ENCODE measurements at regions not wholly inside any gene's neighbourhood (a gene's known extent, or its start where the extent isn't known, plus 50 kb on each side); places are given as distances from the start of the nearest gene placed in this dataset.
A peak's percentile ranks its signal among the peaks of the same experiment; 100 is the strongest.

DNA sequence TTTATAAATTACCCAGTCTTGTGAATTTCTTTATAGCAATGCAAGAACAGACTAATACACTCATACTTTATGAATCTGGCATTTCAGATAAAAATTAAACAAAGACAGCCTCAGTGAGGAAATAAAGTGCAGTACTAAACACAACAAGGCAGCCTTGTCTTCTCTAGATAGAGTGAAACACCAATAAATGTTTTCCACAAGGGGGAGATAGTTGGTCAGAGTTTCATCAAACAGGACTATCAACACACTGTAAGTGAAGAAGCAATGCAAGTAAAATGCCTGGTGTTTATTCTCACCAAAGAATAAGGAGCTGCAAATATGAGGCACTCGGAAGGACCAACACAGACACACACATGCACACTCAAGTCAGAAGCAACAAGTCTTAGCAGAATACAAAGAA is 62.8 kb downstream of the FAM9B start:
- DNase-seq = peak; percentile 29

DNA sequence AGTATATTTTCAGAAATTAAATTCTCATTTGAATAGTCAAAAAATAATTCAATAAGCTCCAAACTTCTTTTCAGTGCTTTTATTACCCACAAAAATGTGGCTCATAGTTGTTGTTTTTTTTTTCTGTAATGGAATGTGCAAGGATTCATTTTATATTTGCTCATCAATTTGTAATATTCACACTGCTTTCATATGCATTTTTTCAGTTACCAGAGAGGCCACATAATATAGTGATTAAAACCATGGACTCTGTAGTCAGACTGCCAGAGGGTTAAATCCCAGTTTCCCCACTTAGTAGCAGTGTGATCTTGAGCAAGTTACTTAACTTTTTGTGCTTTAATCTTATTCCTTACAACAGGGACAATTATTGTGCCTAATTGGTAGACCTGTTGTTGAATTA is 64.5 kb downstream of the FAM9B start:
- no peak for DNase-seq

DNA sequence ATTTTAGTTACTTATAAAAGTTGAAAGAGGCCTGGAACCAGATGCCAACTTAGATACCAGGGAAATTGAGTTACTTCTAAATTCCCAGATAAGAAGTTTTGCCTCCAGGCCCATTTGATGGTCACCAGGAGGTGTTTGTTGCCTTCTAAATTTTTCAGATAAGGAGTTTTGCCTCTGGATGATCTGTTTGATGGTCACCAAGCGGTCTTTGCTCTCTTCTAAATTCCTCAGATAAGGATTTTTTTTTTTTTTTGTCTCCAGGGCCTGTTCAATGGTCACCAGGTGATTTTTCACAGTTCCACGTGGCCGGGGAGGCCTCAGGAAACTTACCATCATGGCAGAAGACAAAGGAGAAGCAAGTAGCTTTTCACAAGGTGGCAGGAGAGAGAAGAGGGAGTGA is 66.5 kb downstream of the FAM9B start:
- DNase-seq = no peak

DNA sequence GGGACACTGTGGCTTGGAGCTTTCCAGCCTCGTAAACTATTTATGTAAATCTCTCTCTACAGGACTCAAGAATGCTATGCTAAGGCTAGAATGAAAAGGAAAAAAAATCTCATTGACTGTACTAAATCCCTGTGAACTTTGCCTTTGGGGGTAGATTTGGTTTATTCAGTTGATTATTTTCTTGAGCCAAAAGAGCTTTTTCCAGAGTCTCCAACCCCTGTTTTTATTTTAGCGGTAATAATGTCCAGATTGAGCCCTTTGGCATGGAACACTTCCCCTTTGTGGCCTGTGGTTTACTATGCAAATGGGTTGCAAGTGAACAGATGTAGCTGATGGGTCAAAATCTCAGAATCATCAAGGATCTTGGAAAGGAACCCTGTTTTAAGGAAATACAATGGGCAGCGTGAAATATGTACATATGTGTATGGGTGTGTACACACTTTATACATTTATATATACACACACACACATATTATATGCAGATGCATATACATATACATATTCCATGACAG is 72.9 kb downstream of the FAM9B start:
- DNase-seq = no peak

DNA sequence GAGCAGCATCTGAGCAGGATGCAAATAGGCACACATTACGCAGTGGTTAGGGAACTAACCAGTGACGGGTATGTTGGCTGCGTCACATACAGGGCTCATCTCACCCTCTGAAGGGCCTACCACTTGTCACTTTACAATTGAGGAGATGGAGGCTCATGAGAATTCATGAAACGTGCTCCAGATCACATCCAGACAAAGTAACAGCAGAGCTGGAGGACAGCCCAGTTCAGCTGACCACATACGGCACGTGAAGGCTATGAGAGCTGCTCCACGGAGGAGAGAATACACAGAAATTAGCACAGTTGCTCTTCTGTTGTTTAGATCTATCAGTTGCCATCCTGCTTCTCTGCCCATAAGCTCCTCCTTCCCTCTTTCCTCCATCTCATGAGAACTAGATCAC is 78.4 kb downstream of the FAM9B start:
- no peak for DNase-seq

DNA sequence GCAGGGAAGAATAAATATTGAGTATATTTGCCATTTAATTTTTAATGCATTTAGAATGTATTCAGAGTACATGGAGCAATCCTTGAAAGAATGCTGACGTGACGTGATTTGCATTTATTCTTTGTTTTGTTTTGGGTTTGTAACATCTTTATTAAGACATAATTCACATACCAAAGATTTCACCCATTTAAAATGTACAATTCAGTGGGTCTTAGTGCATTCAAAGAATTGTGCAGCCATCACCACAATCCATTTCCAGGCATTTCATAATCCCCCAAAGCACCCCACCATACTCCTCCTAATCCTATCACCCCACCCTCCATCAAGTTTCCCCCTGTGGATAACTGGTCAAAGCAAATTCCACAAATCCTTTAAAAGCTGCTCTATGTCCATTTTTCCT is 87.4 kb downstream of the FAM9B start:
- DNase-seq = no peak

DNA sequence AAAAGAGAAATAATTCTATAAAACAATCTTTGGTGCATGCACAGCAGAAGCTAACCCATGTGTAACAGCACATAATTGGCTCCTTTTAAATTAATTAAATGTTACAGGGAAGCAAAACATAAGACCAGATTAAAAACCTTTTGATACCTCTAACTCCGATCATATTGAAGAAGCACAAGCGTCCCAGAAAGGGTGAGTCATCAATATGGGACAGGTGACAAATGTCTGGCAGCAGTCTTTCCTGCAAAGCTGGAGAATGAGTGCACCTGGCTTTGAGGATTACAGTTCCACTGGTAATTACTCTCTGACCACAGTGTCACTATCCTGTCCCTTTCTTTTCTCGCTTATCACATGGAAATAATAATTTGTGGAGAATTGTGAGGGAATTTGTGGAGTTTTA is 94.6 kb downstream of the FAM9B start:
- peak; percentile 53 for DNase-seq

DNA sequence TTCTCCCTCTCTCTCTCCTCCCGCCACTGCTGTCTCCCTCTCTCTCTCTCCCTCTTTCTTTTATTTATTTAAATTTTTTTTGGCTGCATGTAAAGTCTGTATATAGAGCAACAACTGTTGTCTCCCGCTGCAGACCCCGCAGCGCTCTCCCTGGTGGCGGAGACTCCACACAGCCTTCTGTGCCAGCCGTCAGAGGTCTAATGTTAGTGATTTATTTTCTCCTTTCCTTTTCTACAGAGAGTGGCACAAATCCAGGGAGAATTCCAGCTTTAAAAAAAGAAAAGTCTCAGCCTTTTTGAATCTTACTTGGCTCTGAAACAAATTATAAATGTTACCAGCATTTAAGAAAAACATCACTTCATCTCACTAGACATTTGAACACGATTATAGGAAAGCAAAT is 106.2 kb downstream of the FAM9B start:
- DNase-seq = peak; percentile 53

DNA sequence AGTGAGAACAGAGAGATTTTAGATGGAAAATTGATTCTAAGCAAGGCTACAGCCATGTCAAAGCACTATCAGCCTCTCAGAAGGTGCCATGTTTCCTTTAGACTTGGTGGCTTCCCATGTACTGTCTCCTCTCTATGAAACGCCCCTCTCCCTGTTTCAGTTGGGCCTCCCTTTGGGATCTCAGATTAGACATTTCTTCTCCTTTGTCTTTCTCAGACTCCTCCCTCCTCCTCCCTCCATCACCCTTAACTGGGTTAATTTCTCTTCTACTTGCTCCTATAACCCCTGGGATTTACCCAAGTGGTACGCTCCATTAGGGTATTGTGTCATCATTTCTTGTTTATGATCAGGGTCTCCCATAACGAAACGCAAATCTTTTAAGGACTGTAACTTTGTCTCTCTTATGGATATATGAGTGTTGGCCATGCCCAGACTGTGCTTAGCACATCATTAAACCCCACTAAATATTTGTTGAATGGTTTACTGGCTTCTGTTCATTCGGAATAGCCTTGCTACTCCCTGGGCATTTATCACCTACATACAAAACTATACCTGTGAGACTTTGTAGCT is 106.8 kb downstream of the FAM9B start:
- DNase-seq = peak; percentile 77

DNA sequence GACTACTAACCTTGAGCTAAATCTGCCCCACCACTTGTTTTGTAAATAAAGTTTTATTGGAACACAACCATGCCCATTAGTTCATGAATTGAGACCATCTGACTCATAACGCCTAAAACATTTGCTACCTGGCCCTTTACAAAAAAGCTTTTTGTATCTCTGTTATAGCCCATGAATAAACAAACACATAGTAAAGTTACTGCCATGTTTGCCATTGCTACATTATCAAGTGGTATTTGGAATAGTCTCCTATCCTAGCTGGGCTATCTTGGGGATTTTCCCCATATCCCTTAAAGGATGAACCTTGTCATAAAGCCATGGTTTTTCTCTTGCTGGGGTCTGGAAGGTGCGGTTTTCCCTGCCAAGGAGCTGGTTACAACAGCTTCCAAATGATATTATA is 112.3 kb downstream of the FAM9B start:
- DNase-seq = no peak

DNA sequence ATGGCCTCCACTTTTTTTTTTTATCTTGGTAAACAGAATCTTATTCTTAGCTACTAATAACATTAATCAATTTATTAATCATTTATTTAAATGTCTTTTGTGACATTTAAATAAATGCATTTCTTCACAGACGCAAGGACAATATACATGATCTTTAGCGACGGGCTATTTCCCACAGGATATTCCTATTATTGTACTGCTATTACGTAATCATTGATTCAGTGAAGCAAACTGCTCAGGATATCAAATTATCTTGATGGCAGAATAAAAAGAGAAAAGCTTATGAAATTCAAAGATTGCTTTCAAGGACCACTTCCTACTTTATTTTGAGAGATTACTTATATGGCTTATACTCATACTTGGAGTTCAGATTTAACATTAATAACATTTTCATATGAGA is 114.1 kb downstream of the FAM9B start:
- DNase-seq = no peak

DNA sequence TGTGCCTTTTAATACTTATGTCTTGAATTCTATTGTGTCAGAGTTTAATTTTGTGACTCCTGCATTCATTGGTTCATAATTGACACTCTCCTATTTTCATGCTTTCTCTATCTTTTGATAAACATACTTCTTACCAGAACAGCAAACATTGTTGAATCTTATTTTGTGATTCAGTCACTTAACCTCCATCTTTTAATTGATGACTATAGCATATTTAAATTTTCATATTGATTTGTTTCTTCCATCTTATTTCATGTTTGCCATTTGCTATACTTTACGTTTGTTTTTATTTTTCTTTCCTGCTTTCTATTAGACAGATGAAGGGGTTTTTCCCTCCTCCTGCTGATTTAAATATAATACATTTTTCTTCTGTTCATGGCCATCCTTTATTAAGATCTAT is 115.5 kb upstream of the FAM9A start:
- no peak for DNase-seq

DNA sequence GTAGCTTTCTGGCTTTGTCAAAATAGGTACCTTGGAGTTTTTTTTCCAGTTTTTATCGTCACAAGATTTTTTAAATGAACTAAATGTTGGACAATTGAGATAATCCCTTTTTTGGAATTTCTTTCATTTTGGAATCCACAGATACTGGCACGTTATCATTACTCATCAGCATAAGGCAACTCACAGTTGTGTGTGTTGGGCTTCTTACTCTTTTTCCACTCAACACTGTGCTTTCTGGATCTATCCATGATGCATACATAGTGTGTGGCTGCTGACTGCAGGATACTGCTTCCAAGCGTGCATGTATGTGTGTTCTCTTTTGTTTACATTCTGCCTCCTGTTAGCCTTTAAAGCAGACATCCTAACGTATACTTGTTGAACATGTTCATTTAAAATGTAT is 113.5 kb upstream of the FAM9A start:
- no peak for DNase-seq

DNA sequence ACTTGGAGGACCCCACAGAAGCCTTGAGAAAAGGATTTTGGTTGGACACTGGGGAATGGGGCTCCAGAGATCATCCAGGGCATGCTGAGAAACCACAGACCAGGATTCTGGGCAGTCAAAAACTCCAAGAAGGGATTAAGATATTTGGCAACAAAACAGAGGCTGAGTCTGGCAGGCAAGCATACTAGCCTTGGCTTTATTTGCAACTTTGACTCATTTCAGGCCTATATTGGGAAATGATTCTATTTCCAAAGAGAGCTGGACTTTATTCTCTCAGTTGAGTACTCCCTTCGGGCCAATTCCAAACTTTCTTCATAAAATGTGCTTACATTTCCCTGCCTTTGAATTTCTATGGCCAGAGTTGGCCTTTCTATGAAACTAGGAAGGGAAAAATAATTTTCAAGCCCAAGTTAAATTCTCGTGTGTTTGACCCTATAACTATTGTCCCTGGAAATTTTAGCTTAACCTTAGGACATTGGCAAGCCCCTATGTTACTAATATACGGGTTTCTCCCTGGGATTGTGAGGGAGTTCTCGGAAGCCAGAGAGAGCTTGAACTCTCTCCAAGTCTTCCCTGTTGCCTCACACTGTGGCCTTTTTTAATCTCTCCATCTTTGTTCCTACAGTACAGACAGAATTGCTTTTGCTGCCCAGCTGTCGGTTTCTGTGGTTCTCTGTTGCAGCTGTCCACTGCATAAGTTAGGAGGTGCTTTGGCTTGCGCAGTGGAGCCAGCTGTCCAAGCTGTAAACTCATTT is 112.6 kb upstream of the FAM9A start:
- DNase-seq = no peak

DNA sequence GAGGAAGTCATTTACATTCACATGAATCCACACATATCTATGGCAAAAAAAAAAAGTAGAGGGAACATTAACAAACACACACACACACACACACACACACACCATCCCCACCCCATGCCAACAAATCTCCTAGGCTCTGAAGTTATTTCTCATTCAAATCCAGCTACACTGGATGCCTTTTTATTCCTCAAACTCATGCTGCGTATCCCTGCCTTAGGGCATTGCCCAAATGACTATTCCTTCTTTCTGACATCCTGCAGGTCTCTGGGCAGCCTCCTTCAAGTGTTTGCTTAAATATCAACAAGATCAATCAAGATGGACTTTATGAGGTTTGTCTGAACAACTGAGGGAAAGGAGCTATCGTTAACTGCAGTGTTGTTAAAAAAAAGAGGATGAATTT is 106.5 kb upstream of the FAM9A start:
- DNase-seq = no peak

DNA sequence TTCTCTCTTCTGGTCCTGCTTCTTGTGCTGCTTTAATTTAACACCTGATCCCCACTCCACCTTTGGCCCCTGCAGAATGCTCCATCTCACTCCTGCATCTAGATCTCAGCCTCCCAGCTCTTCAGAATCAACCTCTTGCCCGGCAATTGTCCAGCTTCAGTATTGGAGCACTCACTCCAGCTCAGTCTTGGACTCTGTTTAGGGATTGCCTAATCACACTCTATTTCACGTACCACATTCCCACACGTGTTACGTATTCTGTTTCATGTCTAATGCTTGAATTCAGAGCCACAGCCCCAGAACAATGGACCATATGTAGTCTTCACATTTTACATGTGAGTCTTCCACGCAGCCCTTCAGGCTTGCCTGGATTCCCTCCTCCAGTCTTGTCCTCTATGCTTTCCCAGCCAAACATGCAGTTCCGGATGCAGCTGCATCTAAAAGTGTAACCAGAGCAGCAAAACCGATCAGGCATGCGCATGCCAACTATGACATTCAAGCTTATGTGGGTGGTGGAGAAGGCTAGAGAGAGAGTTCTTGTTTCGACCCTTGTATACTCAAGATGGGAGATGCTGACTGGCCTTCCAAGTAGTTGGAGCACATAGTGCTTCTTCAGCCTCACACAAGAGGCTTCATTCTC is 105.2 kb upstream of the FAM9A start:
- DNase-seq = no peak

DNA sequence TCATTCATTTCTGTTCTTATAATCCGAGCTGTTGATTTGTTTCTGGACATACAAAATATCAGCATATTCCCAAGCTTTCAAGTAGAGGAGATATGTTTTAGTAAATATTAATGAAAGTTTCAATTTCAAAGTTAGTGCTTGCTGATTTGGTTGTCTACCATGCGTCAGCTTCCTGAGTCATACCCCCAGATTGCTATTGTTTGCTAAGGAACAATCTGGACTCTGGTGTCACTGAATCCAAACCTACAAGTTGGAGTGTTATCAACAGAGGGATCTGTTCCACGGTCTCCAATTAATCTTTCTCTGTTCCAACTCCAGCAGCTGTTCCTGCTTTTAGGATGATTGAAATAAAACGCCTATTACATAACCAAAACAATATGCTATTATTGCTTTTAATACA is 96.1 kb upstream of the FAM9A start:
- DNase-seq = no peak

DNA sequence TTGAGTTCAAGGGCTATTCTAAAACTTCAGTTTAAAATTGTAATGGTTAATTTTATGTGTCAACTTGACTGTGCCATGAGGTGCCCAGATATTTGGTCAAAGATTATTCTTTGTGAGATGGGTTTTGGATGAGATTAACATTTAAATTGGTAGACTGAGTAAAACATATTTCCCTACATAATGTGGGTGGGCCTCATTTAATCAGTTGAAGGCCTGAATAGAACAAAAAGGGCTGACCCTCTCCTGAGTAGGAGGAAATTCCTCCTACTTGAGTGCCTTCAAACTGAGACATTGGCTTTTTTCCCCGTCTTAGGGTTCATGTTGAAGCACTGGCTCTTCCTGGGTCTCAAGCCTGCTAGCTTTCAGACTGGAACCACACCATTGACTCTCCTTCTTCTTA is 89.6 kb upstream of the FAM9A start:
- no peak for DNase-seq

DNA sequence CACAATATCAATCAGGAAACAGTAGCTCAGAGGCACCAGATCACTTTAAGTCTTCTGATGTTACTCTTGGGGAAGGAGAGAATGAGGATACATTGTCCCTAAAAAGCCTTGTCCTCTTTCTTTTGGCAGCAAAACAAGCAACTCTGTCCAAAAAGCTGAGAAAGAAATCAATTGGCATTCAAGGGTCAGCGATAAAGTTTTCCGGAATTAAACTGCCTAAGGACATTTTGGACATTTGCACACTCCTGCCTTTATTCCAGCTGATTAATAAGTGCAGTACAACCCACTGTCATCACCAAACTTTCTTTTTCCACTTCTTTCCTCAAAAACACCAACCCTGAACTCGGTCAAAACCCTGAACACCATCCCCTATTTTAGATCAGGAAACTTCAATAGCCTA is 85.8 kb upstream of the FAM9A start:
- no peak for DNase-seq

DNA sequence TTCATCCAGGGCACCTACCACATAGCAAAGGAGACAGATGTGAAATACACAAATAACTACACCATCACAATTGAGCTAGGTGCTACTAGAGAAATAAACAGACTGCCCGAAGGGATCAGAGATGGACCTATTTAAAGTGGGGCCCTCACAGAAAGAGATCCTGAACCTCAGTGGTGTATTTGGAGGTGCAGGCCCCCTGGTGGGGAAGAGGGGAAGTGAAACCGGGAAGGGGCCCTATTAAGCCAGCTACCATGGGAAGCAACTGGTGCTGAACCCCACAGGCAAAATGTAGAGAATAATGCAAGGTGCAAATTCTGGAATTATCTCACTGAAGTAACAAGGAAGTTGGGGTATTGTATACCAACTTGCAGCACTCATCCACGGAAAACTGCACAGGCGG is 78.6 kb upstream of the FAM9A start:
- no peak for DNase-seq

DNA sequence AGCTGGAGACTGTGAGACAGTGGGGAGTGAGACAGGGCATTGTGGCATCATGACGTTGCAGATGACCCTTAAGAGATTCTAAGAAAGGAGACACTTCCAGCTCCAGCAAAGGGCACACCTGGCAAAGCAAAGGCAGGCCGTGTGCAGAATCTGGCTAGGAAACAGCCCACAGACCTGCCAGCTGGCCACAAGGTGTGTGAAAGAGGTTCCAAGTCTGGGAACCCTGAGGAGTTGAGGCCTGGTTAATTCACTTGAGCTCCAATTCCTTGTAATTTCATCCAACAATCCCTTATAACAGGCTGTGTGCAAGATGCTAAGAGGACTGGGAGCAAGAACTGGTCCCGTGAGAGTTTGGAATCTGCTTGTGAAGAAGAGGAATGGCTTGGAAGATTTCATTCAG is 72.8 kb upstream of the FAM9A start:
- DNase-seq = no peak

DNA sequence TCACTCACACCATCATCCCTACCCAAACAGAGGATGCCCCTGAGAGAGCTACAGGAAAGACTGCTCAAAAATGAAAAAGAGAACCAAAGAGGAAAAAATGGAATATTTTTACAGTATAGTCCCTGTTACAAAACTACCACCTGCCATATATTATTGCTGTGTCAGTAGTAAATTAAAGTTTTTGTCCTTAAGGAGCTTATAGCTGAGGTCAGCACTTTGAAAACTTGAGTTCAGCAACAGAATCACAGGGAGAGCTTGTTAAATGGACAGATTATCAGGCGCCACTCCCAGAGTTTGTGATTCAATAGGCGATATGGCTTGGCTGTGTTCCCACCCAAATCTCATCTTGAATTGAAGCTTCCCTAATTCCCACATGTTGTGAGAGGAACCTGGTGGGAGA is 71.9 kb upstream of the FAM9A start:
- DNase-seq = no peak

DNA sequence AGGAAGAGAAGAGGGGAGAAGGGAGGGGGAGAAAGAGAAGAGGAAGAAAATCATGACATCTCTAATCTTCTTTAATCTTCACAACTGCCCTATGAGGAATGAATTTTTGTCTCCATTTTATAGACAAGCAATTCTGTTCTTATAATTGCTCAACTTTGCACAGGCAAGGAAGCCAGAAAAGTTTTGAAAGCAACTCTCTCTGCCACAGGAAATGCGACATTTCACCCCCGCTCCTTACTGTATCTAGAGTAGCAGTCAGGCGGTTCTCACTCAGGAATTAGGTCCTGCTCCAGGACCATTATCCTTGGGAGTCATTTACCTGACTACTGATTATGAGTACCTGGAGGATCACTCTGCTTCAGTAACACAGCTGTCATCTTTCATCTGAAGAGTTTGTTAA is 69.2 kb upstream of the FAM9A start:
- no peak for DNase-seq

DNA sequence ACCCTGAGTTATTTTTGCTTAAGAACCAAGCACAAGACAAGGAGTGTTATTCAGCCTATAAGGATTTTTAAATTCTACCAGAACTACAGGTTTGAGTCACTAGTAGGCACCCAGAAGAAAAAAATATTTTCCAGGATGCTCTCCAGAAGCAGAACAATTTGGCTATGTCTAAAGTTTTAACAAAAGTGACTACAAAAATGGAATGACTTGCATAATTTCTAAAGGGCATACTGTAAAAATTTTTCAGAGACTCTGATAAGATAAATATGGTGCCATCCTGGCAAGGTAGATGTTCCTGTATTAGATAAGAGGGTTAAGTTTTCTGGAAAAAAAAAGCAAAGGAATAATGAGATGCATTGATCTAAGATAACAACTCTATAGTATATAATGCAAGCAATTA is 68.6 kb upstream of the FAM9A start:
- no peak for DNase-seq

DNA sequence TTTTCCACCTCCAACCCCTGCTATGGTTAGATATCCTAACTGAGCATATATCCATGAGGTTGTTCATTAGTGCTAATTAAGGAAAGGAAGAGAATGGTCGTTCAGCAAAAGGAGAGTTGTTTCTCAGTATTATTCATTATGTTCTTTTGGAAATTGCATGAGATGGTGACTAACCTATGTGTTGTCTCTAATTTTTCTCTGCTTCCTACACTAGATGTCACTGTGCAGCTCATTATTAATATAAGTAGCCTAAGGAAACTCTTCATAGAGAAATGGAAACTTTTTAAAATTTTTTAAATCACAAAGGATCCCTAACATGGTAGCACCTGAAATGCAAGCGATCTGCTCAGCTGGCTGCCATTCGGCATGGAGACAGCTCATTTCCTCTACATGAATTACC is 67.7 kb upstream of the FAM9A start:
- peak; percentile 4 for DNase-seq

Data from NCI-H1105 treated with DMSO at 0.1 percent for 48 hours (cell line).